Lower lobe of right lung (tissue), 2 donors: ENCODE measurements at regions not wholly inside any gene's neighbourhood (a gene's known extent, or its start where the extent isn't known, plus 50 kb on each side); places are given as distances from the start of the nearest gene placed in this dataset.

Experiments used
- ATAC-seq, 2 donors: fragments of 200-7000 bp; cut with Tn5 transposase; one replicate each; pipeline ENCODE4 v1.9.1; 2020 to 2022; ENCODE audit warnings: mild to moderate bottlenecking in 2 of 2, moderate library complexity in 2 of 2
- DNase-seq: peaks from one replicate; pipeline ENCODE4 v3.0.0-alpha.2; 2020
- H3K27ac ChIP-seq: fragments of 200-600 bp; one replicate; pipeline ENCODE4 v1.8.0; 2022
- H3K27me3 ChIP-seq: fragments of 200-600 bp; one replicate; pipeline ENCODE4 v1.8.0; 2022; ENCODE audit warnings: low read depth
- H3K36me3 ChIP-seq: fragments of 200-600 bp; one replicate; pipeline ENCODE4 v1.8.0; 2022; ENCODE audit warnings: mild to moderate bottlenecking
- H3K4me1 ChIP-seq: fragments of 200-600 bp; one replicate; pipeline ENCODE4 v1.8.0; 2022
- H3K4me3 ChIP-seq: fragments of 200-600 bp; one replicate; pipeline ENCODE4 v1.8.0; 2022; ENCODE audit warnings: mild to moderate bottlenecking
- H3K9me3 ChIP-seq: fragments of 200-600 bp; one replicate; pipeline ENCODE4 v1.8.0; 2022
- intact Hi-C: fragments of 100-400 bp; cut with DNase I; formaldehyde crosslinking; loops from one replicate; pipeline ENCODE4 v1.11.0; 2022
- TF ChIP-seq, protein P1 (sequence below): fragments of 200-600 bp; IDR thresholded peaks from one replicate; pipeline ENCODE4 v1.8.0; 2022; ENCODE audit warnings: antibody characterized with exemption, mild to moderate bottlenecking
- donor health status: DM: no; HTN: yes; CAD: no; lungs with severe emphysema.

DNA sequence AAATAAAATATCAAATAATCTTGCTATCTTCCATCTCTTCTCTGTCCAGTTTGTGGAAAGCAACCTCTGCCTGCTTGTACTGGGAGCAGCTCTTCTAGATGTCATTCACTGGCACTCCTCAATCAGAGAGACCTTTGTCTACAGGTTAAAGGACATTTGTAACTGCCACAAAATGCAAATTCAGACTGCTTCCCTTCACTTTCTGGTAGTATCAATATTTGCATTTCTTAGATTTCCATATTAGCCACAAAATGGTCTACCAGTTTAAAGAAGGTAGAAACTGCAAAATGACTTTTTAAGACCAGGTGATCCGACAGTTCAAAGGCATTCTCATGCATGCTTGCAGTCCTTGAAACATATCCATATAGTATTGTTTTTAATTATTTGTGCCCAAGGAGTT, 51.7 kb upstream of the RCN1 start:
- H3K9me3 ChIP-seq = no peaks in the 10 kb centered on the region
- H3K4me3 ChIP-seq = no peak overlapping the region
- H3K4me1 ChIP-seq = no peaks in the 10 kb centered on the region
- ATAC-seq = no peak
- peaks cover 6% of the 10 kb centered on the region for H3K27me3 ChIP-seq
- no peak for DNase-seq
- TF ChIP-seq, protein P1, sequence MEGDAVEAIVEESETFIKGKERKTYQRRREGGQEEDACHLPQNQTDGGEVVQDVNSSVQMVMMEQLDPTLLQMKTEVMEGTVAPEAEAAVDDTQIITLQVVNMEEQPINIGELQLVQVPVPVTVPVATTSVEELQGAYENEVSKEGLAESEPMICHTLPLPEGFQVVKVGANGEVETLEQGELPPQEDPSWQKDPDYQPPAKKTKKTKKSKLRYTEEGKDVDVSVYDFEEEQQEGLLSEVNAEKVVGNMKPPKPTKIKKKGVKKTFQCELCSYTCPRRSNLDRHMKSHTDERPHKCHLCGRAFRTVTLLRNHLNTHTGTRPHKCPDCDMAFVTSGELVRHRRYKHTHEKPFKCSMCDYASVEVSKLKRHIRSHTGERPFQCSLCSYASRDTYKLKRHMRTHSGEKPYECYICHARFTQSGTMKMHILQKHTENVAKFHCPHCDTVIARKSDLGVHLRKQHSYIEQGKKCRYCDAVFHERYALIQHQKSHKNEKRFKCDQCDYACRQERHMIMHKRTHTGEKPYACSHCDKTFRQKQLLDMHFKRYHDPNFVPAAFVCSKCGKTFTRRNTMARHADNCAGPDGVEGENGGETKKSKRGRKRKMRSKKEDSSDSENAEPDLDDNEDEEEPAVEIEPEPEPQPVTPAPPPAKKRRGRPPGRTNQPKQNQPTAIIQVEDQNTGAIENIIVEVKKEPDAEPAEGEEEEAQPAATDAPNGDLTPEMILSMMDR = no peak
- H3K27ac ChIP-seq = no peak overlapping the region
- intact Hi-C loops = no loop called here
- no peaks in the 10 kb centered on the region for H3K36me3 ChIP-seq

DNA sequence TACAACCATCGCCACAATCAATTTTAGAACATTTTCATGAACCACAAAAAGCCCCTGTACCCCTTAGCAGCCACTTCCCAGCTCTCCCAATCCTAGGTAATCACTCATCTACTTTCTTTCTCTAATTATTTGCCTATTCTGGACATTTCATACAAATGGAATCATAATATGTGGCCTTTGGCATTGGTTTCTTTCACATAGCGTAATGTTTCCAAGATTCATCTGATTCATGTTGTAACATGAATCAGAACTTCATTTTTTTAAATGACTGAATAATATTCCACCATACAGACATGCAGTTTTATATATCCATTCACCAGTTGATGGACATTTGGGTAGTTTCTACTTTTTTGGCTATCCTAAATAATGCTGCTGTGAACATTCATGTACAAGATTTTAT, 56.2 kb upstream of the RCN1 start:
- Histone ChIP-seq H3K27ac (no peak overlapping the region), H3K36me3 (no peaks in the 10 kb centered on the region), H3K9me3 (no peaks in the 10 kb centered on the region), H3K4me1 (no peaks in the 10 kb centered on the region), H3K4me3 (no peak overlapping the region), H3K27me3 (peaks cover 7% of the 10 kb centered on the region)
- intact Hi-C loops = no loop called here
- DNase-seq (no peak), ATAC-seq (no peak)
- TF ChIP-seq, protein P1 = no peak

DNA sequence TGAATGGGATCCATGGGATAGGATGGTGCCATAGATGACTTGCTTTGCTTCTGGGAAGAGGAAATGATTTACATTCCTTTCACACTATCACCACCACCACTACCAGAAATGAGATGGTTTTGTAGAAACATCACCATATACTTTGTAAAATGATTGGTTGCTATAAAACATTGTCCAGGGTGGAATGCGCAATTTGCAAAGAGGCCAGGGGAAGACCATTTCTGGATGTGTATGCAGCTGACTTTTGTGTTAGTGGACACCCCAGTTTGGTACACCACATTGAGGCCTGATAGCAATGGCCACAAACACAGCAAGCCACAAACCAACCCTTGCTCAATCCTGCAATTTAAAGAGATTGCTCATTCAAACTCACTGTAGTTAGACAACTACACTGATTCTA, 56.7 kb upstream of the RCN1 start:
- intact Hi-C loops = no loop called here
- H3K36me3 ChIP-seq = no peaks in the 10 kb centered on the region
- no peaks in the 10 kb centered on the region for H3K9me3 ChIP-seq
- peaks cover 11% of the 10 kb centered on the region for H3K27me3 ChIP-seq
- ATAC-seq (no peak), DNase-seq (no peak)
- H3K4me3 ChIP-seq = no peak overlapping the region
- H3K27ac ChIP-seq = no peak overlapping the region
- no peaks in the 10 kb centered on the region for H3K4me1 ChIP-seq
- TF ChIP-seq, protein P1 = no peak

DNA sequence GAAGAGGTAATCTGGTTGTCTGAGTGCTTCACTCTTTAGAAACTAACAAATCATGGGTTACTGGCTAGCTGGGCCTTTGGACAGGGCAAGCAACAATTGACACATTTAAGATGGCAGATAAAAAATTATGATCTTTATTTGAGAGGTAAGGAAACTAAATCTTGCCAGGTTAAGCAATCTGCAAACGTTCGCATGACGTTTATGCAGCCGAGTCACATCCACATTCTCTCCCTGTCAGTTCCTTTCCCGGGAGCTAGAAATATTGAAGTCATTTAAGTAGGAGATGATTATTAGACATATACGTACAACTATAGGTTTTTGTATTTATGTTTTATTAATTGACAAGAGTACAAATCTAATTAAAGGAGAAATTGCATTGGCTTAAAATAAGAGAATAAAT, 57.4 kb upstream of the RCN1 start:
- no peaks in the 10 kb centered on the region for H3K36me3 ChIP-seq
- ATAC-seq (no peak), DNase-seq (no peak)
- H3K27ac ChIP-seq = no peak overlapping the region
- no peak overlapping the region for H3K4me3 ChIP-seq
- no peaks in the 10 kb centered on the region for H3K9me3 ChIP-seq
- H3K4me1 ChIP-seq = no peaks in the 10 kb centered on the region
- peaks cover 6% of the 10 kb centered on the region for H3K27me3 ChIP-seq
- intact Hi-C loops = no loop called here
- TF ChIP-seq, protein P1 = no peak

DNA sequence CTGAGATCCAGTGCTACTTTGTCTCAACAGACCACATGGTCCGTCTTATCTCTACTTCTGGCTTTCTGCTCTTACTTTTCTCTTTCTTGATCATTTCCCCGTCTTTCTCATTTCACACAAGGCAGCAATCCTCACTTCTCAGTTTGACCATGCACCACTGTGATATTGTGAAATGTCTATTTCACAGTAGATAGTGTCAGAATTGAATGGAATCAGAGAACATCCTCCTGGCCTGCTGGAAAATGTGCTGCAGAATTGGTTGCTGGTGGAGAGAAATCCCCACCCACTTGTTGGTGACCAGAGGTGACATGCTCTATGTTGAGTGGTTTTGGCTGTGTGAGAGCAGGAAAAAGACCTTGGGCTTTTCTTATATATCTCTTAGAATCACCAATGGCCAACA, 57.8 kb upstream of the RCN1 start:
- TF ChIP-seq, protein P1 = no peak
- ATAC-seq = no peak
- no peak overlapping the region for H3K4me3 ChIP-seq

DNA sequence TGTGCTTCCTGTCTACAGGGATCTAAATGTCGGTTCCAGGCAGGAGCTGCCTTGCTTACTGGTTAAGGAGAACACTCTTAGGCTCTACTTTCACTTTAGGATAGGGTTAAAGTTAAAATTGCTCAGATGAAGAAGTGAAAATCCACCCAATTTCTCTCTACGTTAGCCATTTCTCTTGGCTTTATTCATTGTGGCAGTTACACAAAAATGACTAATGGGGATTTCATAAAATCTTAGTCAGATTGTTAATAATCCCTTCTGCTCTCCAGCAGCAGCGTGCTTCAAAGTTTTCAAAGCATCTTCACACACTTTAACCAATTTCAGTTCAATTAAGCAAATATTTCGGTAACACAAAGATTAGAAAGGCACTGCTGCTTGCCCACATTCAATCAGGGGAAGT, 58.4 kb upstream of the RCN1 start:
- no peak overlapping the region for H3K27ac ChIP-seq
- intact Hi-C loops = no loop called here
- DNase-seq (no peak), ATAC-seq (no peak)
- peaks cover 5% of the 10 kb centered on the region for H3K27me3 ChIP-seq
- no peaks in the 10 kb centered on the region for H3K4me1 ChIP-seq
- H3K36me3 ChIP-seq = no peaks in the 10 kb centered on the region
- H3K9me3 ChIP-seq = no peaks in the 10 kb centered on the region
- TF ChIP-seq, protein P1 = no peak
- no peak overlapping the region for H3K4me3 ChIP-seq

More for the DNA sequence above, 57.8 kb upstream of the RCN1 start:
- H3K27ac ChIP-seq = no peak overlapping the region
- no peaks in the 10 kb centered on the region for H3K9me3 ChIP-seq
- intact Hi-C loops = no loop called here
- DNase-seq = no peak
- H3K4me1 ChIP-seq = no peaks in the 10 kb centered on the region
- no peaks in the 10 kb centered on the region for H3K36me3 ChIP-seq
- peaks cover 5% of the 10 kb centered on the region for H3K27me3 ChIP-seq
